ENCODE measurements at regions not wholly inside any gene's neighbourhood (a gene's known extent, or its start where the extent isn't known, plus 50 kb on each side); places are given as distances from the start of the nearest gene placed in this dataset.
A peak's percentile ranks its signal among the peaks of the same experiment; 100 is the strongest.
"Not testable (repeated sequence)": the region's sequence is repeated elsewhere in the genome, so short reads cannot be mapped to it uniquely, and the experiment has no call there.

GRCh38 chr13:61901946-61902541 lies 486.4 kb upstream of the PCDH20 start:
- H3K4me3 ChIP-seq (ENCODE audit: low read depth, low read length) = no peak overlapping the region
- no peak for TF ChIP-seq CTCF (IDR thresholded peaks at IDR 0.05; ENCODE audit: low read depth, low read length, missing control alignments)
- no peak for DNase-seq (ENCODE audit: low read depth)
- in situ Hi-C loops (cut with HindIII; ENCODE audit: low sequenced_read_pairs) = no loop called here

GRCh38 chr13:61900033-61900432 lies 484.4 kb upstream of the PCDH20 start:
- no peak overlapping the region for H3K4me3 ChIP-seq (ENCODE audit: low read depth, low read length)
- no peak for DNase-seq (ENCODE audit: low read depth)
- no peak for TF ChIP-seq CTCF (IDR thresholded peaks at IDR 0.05; ENCODE audit: low read depth, low read length, missing control alignments)
- in situ Hi-C loops (cut with HindIII; ENCODE audit: low sequenced_read_pairs) = no loop called here

GRCh38 chr13:61898207-61898606 lies 482.6 kb upstream of the PCDH20 start:
- in situ Hi-C loops (cut with HindIII; ENCODE audit: low sequenced_read_pairs) = no loop called here
- TF ChIP-seq CTCF (IDR thresholded peaks at IDR 0.05; ENCODE audit: low read depth, low read length, missing control alignments) = no peak
- no peak overlapping the region for H3K4me3 ChIP-seq (ENCODE audit: low read depth, low read length)
- no peak for DNase-seq (ENCODE audit: low read depth)

- no peak for TF ChIP-seq CTCF (IDR thresholded peaks at IDR 0.05; ENCODE audit: low read depth, low read length, missing control alignments)
- in situ Hi-C loops (cut with HindIII; ENCODE audit: low sequenced_read_pairs) = no loop called here
- no peak for DNase-seq (ENCODE audit: low read depth)
- no peak overlapping the region for H3K4me3 ChIP-seq (ENCODE audit: low read depth, low read length)
These were observed 475.8 kb upstream of the PCDH20 start for GRCh38 chr13:61891401-61891800.

GRCh38 chr13:61884830-61885229 lies 469.2 kb upstream of the PCDH20 start:
- DNase-seq (ENCODE audit: low read depth) = no peak
- in situ Hi-C loops (cut with HindIII; ENCODE audit: low sequenced_read_pairs) = no loop called here
- no peak overlapping the region for H3K4me3 ChIP-seq (ENCODE audit: low read depth, low read length)
- no peak for TF ChIP-seq CTCF (IDR thresholded peaks at IDR 0.05; ENCODE audit: low read depth, low read length, missing control alignments)

- in situ Hi-C loops (cut with HindIII; ENCODE audit: low sequenced_read_pairs) = no loop called here
- H3K4me3 ChIP-seq (ENCODE audit: low read depth, low read length) = no peak overlapping the region
- no peak for DNase-seq (ENCODE audit: low read depth)
- TF ChIP-seq CTCF (IDR thresholded peaks at IDR 0.05; ENCODE audit: low read depth, low read length, missing control alignments) = peak; percentile 54
These were observed 465.1 kb upstream of the PCDH20 start for GRCh38 chr13:61880578-61881283.

- in situ Hi-C loops (cut with HindIII; ENCODE audit: low sequenced_read_pairs); DNase-seq (ENCODE audit: low read depth); H3K4me3 ChIP-seq (ENCODE audit: low read depth, low read length): not testable (repeated sequence)
These were observed 462.9 kb upstream of the PCDH20 start for GRCh38 chr13:61878565-61878964.
